GM21529 (cell line): ENCODE measurements at regions not wholly inside any gene's neighbourhood (a gene's known extent, or its start where the extent isn't known, plus 50 kb on each side); places are given as distances from the start of the nearest gene placed in this dataset.

Experiments
- ATAC-seq: cut with Tn5 transposase; IDR thresholded peaks from one replicate; pipeline ENCODE4 v1.9.1; 2021; ENCODE audit not compliant: unreplicated experiment

DNA sequence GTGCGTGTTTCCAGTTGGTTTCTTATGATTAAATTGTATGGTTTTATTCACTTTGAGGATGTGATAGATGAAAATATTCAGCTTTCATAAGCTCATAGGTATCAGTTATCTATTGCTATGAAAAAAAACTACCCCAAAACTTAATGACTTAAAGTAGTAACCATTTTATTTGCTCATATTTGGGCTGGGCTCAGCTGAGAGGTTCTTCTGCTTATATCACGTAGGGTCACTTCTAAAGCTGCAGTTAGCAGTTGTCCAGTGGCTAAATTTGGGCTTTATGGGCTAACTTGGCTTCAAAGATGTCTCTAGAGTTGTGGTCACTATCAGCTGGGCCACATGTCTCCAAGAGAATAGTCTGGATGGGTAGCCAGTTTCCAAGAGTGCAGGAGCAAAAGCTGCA is 206.4 kb upstream of the LYPLAL1 start:
- ATAC-seq, result no peak

DNA sequence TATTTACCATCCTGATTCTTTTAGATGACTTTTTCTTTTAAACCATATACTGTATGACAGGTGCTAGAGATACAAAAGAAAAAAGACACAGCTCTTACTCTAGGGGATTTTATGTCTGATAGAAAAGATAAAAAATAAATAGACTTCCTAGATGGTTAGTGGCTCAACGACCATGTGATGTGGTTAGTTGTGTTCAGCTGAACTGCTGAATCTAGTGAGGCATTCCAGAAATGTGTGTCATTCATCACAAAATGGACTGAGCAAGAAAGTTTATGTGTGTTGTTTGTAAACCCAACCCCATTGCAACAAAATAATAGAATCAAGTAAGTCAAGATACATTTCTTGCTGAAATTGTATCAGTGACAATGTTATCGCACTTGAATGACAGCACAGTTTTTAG is 205.8 kb upstream of the LYPLAL1 start:
- no peak for ATAC-seq

GRCh38 chr1:218969006-218969405 is 204.7 kb upstream of the LYPLAL1 start:
- no peak for ATAC-seq

DNA sequence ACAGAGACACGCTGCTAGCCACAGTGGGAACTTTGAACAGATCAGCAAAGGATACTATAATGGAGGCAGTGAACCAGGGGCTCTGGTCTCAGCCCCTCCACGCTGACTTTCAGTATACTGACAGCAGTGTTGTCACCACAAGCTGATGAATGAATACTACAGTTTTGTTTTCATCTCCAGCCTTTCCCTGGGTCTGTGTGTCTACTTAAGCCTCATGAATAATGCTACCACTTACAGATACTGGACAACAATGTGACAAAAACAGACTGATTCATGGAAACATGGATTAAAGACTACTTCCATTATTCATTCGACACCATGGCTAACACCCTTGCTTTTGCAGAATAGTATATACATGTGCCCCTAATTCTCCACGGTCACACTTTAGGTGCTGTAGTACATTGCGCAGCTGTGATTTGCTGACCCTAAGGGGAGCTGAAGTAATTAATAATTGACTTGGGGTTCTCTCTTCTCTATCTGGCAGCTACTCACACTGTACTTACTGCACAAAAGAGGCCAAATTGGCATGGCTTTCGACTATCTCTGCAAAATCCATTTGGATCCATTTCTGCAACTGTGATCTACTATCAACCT is 203.2 kb upstream of the LYPLAL1 start:
- no peak for ATAC-seq

- ATAC-seq, result no peak
These were observed 202.5 kb upstream of the LYPLAL1 start for GRCh38 chr1:218971156-218971555.

- ATAC-seq, result no peak
These were observed 192.8 kb upstream of the LYPLAL1 start for GRCh38 chr1:218980881-218981280.

GRCh38 chr1:218982482-218982881 is 191.2 kb upstream of the LYPLAL1 start:
- ATAC-seq, result no peak

DNA sequence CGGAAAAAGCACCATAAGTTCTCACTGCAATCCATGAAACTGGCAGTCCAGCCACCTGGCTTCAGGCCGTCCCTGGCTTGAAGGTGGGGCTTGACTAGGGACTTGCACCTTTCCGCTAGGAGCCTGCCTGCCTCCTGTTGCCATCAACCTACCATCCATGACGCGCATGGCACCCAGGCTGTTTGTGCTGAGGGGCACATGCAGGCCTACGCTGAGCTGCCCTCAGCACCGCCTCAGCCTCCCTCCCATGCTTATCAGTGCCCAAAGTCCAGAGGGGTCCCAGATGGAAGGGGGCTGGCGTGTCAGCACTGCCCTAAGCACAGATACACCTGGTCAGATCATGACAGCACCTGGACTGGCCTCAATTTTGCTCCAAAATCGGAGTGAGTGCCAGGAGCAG is 190.2 kb upstream of the LYPLAL1 start:
- no peak for ATAC-seq

GRCh38 chr1:218983848-218984247 is 189.8 kb upstream of the LYPLAL1 start:
- peak; percentile 53 for ATAC-seq

- no peak for ATAC-seq
These were observed 188.2 kb upstream of the LYPLAL1 start for GRCh38 chr1:218985424-218985984.

DNA sequence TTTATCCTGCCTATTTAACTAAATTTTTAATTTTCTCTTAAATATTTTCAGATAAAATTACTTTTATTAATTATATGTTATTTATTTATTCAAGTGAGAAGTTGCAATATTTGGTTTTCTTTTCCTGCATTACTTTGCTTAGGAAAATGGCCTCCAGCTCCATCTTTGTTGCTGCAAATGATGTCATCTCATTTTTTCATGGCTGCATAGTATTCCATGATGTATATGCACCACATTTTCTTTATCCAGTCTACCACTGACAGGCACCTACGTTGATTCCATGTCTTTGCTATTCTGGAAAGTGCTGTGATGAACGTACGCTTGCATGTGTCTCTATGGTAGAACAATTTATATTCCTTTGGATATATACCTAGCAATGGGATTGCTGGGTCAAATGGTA is 186.9 kb upstream of the LYPLAL1 start:
- no peak for ATAC-seq

GRCh38 chr1:218990019-218990418 is 183.7 kb upstream of the LYPLAL1 start:
- no peak for ATAC-seq

GRCh38 chr1:218991089-218991488 is 182.6 kb upstream of the LYPLAL1 start:
- no peak for ATAC-seq

GRCh38 chr1:218994615-218995014 is 179.1 kb upstream of the LYPLAL1 start:
- no peak for ATAC-seq

DNA sequence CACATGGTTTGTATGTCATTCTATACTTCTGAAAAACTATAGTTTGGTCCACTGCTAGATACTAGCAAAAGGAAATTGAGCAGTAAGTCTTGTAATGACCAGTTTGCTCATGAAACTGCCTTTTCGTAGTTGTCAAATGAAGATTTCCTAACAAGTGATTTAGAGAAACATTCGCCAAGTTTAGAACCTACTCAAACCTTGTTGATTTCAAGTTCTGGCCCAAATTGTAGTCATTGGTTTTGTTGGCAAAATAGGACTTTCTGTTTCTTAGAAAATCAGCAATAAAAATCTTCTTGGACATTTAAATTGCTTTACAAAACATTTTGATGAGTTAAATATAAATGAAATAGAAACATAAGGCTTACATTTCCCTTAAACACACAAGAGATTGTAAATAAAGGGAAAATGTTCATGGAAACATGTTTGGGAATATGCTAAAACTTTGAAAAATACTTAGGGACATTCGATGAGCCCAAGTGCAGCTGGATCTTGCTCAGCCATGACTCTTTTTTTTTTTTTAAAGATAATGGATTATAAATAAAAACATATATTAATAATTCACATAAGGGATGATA is 178.5 kb upstream of the LYPLAL1 start:
- no peak for ATAC-seq

- no peak for ATAC-seq
These were observed 177.3 kb upstream of the LYPLAL1 start for GRCh38 chr1:218996362-218996761.

GRCh38 chr1:219000005-219000404 is 173.7 kb upstream of the LYPLAL1 start:
- ATAC-seq, result no peak

- ATAC-seq, result no peak
These were observed 173.0 kb upstream of the LYPLAL1 start for GRCh38 chr1:219000631-219001030.

DNA sequence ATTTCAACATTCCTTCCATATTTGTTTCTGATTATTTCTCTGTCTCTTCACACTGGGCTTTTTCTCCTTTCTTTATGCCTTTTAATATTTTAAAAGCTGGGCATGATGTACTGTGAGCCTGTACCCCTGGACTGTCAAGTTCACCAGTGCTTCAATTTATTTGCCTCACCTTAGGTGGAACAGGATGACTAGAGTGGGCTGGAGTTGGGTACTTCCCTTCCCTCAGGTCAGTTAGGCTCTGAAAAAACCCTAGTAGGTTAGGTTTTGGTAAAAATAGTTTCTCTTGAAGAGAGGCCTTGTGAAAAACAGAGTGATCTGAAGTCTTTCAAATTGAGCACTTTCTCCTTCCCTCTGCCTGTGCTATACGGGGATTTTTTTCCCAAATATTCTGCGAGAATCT is 163.0 kb upstream of the LYPLAL1 start:
- ATAC-seq, result no peak

DNA sequence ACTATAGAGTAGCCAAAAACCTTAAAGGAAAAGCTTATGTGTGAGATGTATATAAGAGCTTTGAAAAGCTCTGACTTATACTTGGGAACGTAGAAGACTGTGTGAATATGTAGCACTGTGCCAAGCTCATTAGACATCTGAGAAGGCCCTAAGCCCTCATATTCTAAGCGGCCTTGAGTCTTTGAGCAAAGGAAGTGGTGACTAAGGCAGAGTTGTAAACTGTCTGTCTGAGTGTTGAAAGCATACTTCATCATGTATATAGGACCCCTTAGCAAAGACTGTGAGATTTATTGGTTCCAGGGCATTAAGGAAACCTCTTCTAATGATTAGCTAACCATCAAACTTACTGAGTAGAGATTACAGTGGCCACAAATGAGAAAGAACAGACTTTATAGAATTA is 153.3 kb upstream of the LYPLAL1 start:
- no peak for ATAC-seq

DNA sequence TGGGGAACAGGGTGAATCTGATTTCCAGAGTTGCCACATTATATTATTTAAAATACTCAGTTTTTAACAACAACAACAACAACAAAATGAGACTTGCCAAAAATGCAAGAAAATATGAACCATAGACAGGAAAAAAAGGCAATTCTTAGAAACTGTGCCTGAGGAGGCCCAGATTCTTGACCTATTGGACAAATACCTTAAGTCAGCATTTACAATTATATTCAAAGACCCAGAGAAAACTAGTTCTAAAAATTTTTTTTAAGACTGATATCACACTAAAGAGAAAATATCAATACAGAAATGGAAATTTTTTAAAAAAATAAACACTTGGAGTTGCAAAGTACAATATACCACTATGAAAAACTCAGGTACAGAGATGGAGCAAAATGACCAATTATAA is 152.8 kb upstream of the LYPLAL1 start:
- no peak for ATAC-seq

DNA sequence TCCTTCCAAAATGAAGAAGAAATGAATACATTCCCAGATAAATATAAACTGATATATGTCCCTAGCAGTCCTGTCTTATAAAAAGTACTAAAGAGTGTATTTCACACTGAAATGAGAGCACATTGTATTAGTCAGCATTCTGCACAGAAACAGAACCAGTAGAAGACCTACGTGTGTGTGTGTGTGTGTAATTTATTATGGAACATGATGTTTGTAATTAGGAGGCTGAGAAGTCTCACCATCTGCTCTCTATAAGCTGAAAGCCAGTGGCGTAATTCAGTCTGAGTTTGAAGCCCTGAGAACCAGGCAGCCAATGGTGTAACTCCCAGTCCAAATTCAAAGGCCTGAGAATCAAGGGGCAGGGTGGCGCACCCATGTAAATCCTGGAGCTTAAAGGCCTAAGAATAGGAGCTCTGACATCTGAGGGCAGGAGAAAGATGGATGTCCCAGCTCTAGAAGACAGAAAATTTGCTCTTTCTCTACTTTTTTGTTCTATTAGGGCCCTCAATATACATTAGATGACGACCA is 146.5 kb upstream of the LYPLAL1 start:
- no peak for ATAC-seq

GRCh38 chr1:219031809-219032208 is 141.9 kb upstream of the LYPLAL1 start:
- ATAC-seq, result no peak
